ENCODE measurements at regions not wholly inside any gene's neighbourhood (a gene's known extent, or its start where the extent isn't known, plus 50 kb on each side); places are given as distances from the start of the nearest gene placed in this dataset.

GRCh38 chr3:21830541-21830940, 79.5 kb upstream of the ZNF385D start:
- POLR2A ChIA-PET: no interaction called here
- CTCF ChIA-PET: no interaction called here

GRCh38 chr3:21835264-21835663, 84.3 kb upstream of the ZNF385D start:
- 0 out of 2 replicates have a peak overlapping the region, but pooled peaks have one; percentile 4 for H2AFZ ChIP-seq (ENCODE audit: low read depth)
- no peaks in the 10 kb centered on the region for H3K27me3 ChIP-seq (ENCODE audit: insufficient read depth)
- H3K4me2 ChIP-seq: no peak overlapping the region
- H3F3A ChIP-seq (replicated peaks; ENCODE audit: insufficient read depth): no peaks in the 10 kb centered on the region
- H3K36me3 ChIP-seq (replicated peaks in 1 of 2; ENCODE audit: control insufficient read depth in 1 of 2, insufficient read depth in 2 of 2, low read length in 1 of 2): no peaks in the 10 kb centered on the region
- no peak overlapping the region for H3K27ac ChIP-seq (ENCODE audit: low read depth in 2 of 2, low read length in 1 of 2)
- H3K9me2 ChIP-seq: no peaks in the 10 kb centered on the region
- H3K9ac ChIP-seq: no peak overlapping the region
- no peaks in the 10 kb centered on the region for H3K79me2 ChIP-seq (ENCODE audit: insufficient read depth)
- ChIA-PET POLR2A (no interaction called here), CTCF (interaction anchor here (0.6 kb wide), 1 partner anchor 90 kb away, joined by 3 read pairs; no protein-coding TSS in a partner anchor)
- 38% methylated on average over 2 of the region's 2 CpGs for WGBS (ENCODE audit: low lambda C conversion rate)
- H4K20me1 ChIP-seq (ENCODE audit: insufficient read depth): no peaks in the 10 kb centered on the region
- no peak overlapping the region for H3K4me3 ChIP-seq (ENCODE audit: low read depth in 2 of 2, low read length in 1 of 2)
- DNase-seq: no peak
- TF ChIP-seq, protein P1, sequence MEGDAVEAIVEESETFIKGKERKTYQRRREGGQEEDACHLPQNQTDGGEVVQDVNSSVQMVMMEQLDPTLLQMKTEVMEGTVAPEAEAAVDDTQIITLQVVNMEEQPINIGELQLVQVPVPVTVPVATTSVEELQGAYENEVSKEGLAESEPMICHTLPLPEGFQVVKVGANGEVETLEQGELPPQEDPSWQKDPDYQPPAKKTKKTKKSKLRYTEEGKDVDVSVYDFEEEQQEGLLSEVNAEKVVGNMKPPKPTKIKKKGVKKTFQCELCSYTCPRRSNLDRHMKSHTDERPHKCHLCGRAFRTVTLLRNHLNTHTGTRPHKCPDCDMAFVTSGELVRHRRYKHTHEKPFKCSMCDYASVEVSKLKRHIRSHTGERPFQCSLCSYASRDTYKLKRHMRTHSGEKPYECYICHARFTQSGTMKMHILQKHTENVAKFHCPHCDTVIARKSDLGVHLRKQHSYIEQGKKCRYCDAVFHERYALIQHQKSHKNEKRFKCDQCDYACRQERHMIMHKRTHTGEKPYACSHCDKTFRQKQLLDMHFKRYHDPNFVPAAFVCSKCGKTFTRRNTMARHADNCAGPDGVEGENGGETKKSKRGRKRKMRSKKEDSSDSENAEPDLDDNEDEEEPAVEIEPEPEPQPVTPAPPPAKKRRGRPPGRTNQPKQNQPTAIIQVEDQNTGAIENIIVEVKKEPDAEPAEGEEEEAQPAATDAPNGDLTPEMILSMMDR (IDR thresholded peaks at IDR 0.05): no peak
- no peak for TF ChIP-seq EP300 (IDR thresholded peaks at IDR 0.05; ENCODE audit: borderline replicate concordance in 1 of 2, low read depth in 1 of 2, low read length in 1 of 2)
- peaks cover 0 to 3% of the 10 kb centered on the region in 2 experiments; a peak in 1 of 4 replicates for H3K4me1 ChIP-seq (ENCODE audit: control insufficient read depth in 1 of 2, insufficient read depth in 2 of 2, low read depth in 1 of 2, low read length in 1 of 2)
- H3K9me3 ChIP-seq: no peaks in the 10 kb centered on the region

More at GRCh38 chr3:21830541-21830940, 79.5 kb upstream of the ZNF385D start:
- Histone ChIP-seq H3K4me3 (ENCODE audit: low read depth in 2 of 2, low read length in 1 of 2) (no peak overlapping the region), H2AFZ (ENCODE audit: low read depth) (no peak overlapping the region), H3K9ac (no peak overlapping the region), H3K36me3 (replicated peaks in 1 of 2; ENCODE audit: control insufficient read depth in 1 of 2, insufficient read depth in 2 of 2, low read length in 1 of 2) (no peaks in the 10 kb centered on the region), H3K27ac (ENCODE audit: low read depth in 2 of 2, low read length in 1 of 2) (no peak overlapping the region), H3K4me1 (ENCODE audit: control insufficient read depth in 1 of 2, insufficient read depth in 2 of 2, low read depth in 1 of 2, low read length in 1 of 2) (no peaks in the 10 kb centered on the region), H3K9me3 (no peaks in the 10 kb centered on the region), H4K20me1 (ENCODE audit: insufficient read depth) (no peaks in the 10 kb centered on the region), H3F3A (replicated peaks; ENCODE audit: insufficient read depth) (no peaks in the 10 kb centered on the region), H3K79me2 (ENCODE audit: insufficient read depth) (no peaks in the 10 kb centered on the region), H3K27me3 (ENCODE audit: insufficient read depth) (no peaks in the 10 kb centered on the region), H3K9me2 (no peaks in the 10 kb centered on the region), H3K4me2 (no peak overlapping the region)
- WGBS (ENCODE audit: low lambda C conversion rate): 54% methylated on average over 2 of the region's 2 CpGs
- DNase-seq: no peak
- TF ChIP-seq PBX3 (IDR thresholded peaks at IDR 0.05) (no peak), RFX5 (IDR thresholded peaks at IDR 0.05; ENCODE audit: low read length) (no peak), EP300 (IDR thresholded peaks at IDR 0.05; ENCODE audit: borderline replicate concordance in 1 of 2, low read depth in 1 of 2, low read length in 1 of 2) (no peak), MEF2A (IDR thresholded peaks at IDR 0.05; ENCODE audit: borderline replicate concordance, low read depth) (no peak), TAF1 (IDR thresholded peaks at IDR 0.05; ENCODE audit: borderline replicate concordance, low read depth, low read length) (no peak), TEAD4 (IDR thresholded peaks at IDR 0.05; ENCODE audit: borderline replicate concordance, insufficient read depth) (no peak), CHD2 (IDR thresholded peaks at IDR 0.05; ENCODE audit: low read length, partially characterized antibody) (no peak), USF1 (IDR thresholded peaks at IDR 0.05; ENCODE audit: borderline replicate concordance, low read depth) (no peak), SIN3A (IDR thresholded peaks at IDR 0.05; ENCODE audit: borderline replicate concordance, low read depth, low read length) (no peak), FOSL2 (IDR thresholded peaks at IDR 0.05; ENCODE audit: borderline replicate concordance, low read depth) (no peak)
- TF ChIP-seq, protein P2, sequence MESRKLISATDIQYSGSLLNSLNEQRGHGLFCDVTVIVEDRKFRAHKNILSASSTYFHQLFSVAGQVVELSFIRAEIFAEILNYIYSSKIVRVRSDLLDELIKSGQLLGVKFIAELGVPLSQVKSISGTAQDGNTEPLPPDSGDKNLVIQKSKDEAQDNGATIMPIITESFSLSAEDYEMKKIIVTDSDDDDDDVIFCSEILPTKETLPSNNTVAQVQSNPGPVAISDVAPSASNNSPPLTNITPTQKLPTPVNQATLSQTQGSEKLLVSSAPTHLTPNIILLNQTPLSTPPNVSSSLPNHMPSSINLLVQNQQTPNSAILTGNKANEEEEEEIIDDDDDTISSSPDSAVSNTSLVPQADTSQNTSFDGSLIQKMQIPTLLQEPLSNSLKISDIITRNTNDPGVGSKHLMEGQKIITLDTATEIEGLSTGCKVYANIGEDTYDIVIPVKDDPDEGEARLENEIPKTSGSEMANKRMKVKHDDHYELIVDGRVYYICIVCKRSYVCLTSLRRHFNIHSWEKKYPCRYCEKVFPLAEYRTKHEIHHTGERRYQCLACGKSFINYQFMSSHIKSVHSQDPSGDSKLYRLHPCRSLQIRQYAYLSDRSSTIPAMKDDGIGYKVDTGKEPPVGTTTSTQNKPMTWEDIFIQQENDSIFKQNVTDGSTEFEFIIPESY (IDR thresholded peaks at IDR 0.05; ENCODE audit: borderline replicate concordance, low read depth): no peak

Measured in SK-N-SH (cell line).